Kidney tubule cell (primary cell): ENCODE measurements at regions not wholly inside any gene's neighbourhood (a gene's known extent, or its start where the extent isn't known, plus 50 kb on each side); places are given as distances from the start of the nearest gene placed in this dataset.

Source experiments
- DNase-seq: peaks from one replicate; pipeline ENCODE4 v3.0.0-alpha.2; 2018; ENCODE audit warnings: low spot score

DNA sequence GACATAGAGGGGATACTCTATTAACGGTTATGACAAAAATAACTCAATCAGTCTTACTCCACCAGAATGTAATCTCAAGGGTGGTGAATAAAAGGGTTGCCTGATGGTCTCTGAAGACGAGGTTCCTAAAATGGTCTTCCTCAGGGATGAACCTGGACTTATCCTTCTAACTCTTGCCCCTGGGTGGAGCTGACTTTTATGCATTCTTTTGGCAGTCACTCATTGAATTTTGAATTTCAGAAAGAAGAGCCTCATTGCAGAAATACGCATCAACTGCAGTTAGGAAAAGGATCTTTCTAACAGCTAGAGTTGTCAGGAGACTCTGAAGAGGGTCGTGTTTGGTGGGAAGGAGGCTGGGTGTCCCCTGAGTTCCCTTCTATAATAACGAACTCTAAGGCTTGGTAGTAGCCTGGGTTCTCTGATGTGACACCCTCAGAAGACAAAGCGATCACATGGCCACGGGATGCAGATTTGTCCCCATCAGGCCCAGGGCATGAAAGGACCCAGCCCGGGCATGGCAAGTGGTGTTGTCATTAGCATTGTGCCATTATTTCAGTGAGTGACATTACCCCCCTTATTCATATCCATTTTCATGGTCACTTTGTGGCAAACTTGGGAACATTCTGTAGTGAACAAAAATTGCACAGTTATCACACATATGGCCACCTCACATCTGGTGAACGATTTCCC, 58.6 kb upstream of the JCAD start:
- DNase-seq: no peak

DNA sequence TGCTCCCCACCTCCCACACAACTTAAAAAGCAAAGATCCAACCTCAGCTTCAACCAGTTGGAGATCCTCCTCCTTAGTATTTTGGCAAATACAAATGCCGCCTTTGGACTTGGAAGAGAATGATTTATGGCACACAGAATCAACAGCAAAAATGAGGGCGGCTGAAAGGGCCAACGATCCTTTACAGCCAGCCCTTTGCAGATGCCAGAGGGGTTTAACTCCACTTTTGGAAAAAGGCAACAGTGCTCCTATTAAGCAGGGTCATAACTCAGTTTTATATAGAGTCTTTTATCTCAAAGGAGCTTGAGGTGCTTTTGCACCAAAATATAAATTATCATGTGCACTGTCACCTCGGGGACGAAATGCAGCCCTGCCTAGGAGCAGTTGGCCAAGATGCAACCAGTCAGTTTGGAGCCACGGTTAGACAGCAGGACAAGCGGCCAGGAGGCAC, 56.7 kb upstream of the JCAD start:
- DNase-seq: no peak

DNA sequence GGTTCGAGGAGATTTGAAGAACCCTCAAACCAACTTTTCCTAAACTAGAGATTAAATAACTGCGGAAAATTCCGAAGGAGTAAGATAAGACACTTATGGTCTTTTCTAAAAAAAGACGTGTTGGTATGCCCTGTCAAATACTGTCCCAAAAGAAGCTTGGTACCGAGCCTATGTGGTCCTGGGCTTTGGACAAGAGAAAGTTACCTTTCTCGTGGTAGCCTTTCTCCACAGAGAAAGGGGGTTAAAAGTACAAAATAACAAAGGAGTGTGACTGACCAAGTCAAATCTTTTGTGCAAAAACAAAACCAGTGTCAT, 56.2 kb upstream of the JCAD start:
- DNase-seq: no peak

GRCh38 chr10:30114881-30115625, 55.7 kb upstream of the JCAD start:
- no peak for DNase-seq

DNA sequence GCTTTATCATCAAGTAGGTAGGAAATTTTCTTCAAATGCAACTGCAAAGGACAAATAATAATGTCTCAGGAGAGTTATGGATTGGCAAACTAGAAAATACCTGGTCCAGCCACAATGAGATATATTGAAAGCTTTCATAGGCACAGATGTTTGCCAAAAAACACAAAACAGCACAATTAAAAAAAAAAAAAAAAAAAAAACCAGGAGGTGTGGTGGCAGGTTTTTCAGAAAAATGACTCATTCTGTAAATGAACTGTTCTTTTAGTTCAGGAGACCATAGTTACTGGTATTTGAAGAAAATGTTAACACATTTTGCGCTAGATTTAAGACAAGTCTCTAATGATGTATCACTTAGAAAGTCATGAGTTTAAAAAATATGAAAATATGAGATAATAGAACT, 55.0 kb upstream of the JCAD start:
- no peak for DNase-seq

GRCh38 chr10:30111340-30112022, 52.1 kb upstream of the JCAD start:
- no peak for DNase-seq
